ENCODE measurements at regions not wholly inside any gene's neighbourhood (a gene's known extent, or its start where the extent isn't known, plus 50 kb on each side); places are given as distances from the start of the nearest gene placed in this dataset.
"Not testable (repeated sequence)": the region's sequence is repeated elsewhere in the genome, so short reads cannot be mapped to it uniquely, and the experiment has no call there.

DNA sequence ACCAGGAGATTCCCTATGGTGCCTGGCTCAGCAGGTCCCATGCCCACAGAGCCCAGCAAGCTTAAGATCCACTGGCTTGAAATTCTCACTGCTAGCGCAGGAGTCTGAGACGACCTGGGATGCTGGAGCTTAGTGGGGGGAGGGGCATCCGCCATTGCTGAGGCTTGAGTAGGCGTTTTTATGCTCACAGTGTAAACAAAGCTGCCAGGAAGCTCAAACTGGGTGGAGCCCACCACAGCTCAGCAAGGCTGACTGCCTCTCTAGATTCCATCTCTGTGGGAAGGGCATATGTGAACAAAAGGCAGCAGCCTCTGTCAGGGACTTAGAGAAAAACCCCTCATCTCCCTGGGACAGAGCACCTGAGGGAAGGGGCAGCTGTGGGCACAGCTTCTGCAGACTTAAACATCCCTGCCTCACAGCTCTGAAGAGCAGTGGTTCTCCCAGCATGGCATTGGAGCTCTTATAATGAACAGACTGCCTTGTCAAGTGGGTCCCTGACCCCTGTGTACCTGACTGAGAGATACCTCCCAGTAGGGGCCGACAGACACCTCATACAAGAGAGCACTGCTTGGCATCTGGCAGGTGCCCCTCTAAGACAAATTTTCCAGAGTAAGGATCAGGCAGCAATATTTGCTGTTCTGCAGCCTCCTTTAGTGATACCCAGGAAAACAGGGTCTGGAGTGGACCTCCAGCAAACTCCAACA, 231.5 kb upstream of the SETMAR start:
- DNase-seq (ENCODE audit: low spot score): no peak
- TF ChIP-seq, protein P1, sequence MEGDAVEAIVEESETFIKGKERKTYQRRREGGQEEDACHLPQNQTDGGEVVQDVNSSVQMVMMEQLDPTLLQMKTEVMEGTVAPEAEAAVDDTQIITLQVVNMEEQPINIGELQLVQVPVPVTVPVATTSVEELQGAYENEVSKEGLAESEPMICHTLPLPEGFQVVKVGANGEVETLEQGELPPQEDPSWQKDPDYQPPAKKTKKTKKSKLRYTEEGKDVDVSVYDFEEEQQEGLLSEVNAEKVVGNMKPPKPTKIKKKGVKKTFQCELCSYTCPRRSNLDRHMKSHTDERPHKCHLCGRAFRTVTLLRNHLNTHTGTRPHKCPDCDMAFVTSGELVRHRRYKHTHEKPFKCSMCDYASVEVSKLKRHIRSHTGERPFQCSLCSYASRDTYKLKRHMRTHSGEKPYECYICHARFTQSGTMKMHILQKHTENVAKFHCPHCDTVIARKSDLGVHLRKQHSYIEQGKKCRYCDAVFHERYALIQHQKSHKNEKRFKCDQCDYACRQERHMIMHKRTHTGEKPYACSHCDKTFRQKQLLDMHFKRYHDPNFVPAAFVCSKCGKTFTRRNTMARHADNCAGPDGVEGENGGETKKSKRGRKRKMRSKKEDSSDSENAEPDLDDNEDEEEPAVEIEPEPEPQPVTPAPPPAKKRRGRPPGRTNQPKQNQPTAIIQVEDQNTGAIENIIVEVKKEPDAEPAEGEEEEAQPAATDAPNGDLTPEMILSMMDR (IDR thresholded peaks at IDR 0.05; ENCODE audit: borderline replicate concordance, control extremely low read depth, extremely low read depth, insufficient read depth, missing control alignments): no peak

DNA sequence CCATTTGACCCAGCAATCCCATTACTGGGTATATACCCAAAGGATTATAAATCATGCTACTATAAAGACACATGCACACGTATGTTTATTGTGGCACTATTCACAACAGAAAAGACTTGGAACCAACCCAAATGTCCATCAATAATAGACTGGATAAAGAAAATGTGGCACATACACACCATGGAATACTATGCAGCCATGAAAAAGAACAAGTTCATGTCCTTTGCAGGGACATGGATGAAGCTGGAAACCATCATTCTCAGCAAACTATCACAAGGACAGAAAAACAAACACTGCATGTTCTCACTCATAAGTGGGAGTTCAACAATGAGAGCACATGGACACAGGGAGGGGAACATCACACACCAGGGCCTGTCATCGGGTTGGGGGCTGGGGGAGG, 225.9 kb upstream of the SETMAR start:
- in situ Hi-C loops (cut with MboI; ENCODE audit: low sequenced_read_pairs, unreplicated experiment); DNase-seq (ENCODE audit: low spot score): not testable (repeated sequence)

More for the DNA sequence above, 231.5 kb upstream of the SETMAR start:
- in situ Hi-C loops (cut with MboI; ENCODE audit: low sequenced_read_pairs, unreplicated experiment): no loop called here

DNA sequence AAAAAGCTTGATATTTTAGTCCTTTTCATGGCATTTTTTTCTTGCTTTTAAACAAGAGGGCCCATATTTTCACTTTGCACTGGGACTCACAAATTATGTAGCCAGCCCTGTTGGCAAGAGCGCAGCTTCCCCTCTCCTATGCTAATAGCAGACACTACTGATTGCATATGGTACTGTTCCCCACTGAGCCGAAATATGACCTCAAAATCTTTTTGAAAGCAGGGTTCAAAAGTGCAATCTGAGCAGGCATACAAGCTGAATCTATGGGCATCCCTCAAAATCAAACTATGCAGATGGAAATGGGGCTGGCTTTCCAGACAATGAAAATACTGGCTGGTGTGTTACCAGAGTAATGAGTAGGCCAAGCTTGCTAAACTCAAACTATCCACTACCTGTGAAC, 225.2 kb upstream of the SETMAR start:
- DNase-seq (ENCODE audit: low spot score): no peak
- in situ Hi-C loops (cut with MboI; ENCODE audit: low sequenced_read_pairs, unreplicated experiment): no loop called here
- TF ChIP-seq, protein P1 (IDR thresholded peaks at IDR 0.05; ENCODE audit: borderline replicate concordance, control extremely low read depth, extremely low read depth, insufficient read depth, missing control alignments): no peak

DNA sequence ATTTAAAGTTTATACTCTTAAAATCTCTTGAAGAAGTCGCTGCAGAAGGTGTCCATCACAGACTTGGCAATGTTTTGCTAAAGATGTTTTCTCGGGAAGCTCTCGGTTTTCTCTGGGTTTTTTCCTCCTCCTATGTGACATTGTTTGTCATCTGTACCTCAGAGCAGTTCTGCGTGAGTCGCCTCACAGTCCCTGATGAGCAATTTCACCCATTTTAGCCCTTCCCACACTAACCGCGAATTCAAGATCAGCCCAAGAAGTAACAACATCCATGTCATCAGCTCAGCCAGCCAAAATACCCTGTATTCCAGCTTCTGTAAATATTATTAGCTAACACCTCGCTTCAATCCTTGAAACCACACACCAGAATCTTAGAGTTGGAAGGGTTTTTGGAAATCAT, 224.3 kb upstream of the SETMAR start:
- in situ Hi-C loops (cut with MboI; ENCODE audit: low sequenced_read_pairs, unreplicated experiment): no loop called here
- DNase-seq (ENCODE audit: low spot score): no peak
- TF ChIP-seq, protein P1 (IDR thresholded peaks at IDR 0.05; ENCODE audit: borderline replicate concordance, control extremely low read depth, extremely low read depth, insufficient read depth, missing control alignments): no peak

DNA sequence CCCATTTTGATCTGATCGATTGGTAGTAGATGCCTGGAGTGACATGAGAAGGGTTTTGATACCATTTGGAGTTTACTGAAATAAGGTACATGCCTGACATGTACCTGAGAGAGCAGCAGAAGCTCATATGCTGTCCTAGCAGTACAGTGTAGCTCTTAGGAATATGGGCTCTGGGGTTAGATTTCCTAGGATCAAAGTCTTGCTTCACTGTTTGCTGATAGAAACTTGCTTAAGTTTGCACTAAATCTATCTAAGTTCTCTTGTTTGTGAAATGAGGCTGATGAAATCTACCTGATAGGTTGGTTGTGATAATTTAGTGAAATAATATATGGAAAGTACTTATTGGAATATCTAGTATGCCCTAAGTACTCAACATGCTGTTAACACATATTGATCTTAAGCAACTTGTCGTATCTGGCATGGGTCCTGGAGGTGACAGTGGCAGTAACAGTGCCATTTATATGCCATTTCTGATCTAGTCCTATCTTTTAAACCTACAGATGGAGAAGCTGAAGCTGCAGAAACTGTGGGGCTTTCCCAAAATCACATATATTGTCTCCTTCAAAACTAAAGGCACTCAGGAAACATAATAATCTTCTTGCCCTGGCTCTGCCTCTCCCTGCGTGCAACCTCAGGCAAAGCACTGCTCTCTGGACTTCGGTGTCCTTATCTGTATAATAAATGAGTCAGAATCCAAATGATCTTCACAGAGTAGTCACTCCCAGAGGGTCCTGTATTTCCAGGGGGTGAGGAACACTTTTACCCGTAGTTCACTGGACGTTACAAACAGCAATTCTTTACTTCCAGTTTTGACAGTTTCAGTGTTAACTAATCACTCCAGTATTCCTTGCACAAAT, 223.6 kb upstream of the SETMAR start:
- TF ChIP-seq, protein P1 (IDR thresholded peaks at IDR 0.05; ENCODE audit: borderline replicate concordance, control extremely low read depth, extremely low read depth, insufficient read depth, missing control alignments): no peak
- DNase-seq (ENCODE audit: low spot score): no peak
- in situ Hi-C loops (cut with MboI; ENCODE audit: low sequenced_read_pairs, unreplicated experiment): no loop called here

DNA sequence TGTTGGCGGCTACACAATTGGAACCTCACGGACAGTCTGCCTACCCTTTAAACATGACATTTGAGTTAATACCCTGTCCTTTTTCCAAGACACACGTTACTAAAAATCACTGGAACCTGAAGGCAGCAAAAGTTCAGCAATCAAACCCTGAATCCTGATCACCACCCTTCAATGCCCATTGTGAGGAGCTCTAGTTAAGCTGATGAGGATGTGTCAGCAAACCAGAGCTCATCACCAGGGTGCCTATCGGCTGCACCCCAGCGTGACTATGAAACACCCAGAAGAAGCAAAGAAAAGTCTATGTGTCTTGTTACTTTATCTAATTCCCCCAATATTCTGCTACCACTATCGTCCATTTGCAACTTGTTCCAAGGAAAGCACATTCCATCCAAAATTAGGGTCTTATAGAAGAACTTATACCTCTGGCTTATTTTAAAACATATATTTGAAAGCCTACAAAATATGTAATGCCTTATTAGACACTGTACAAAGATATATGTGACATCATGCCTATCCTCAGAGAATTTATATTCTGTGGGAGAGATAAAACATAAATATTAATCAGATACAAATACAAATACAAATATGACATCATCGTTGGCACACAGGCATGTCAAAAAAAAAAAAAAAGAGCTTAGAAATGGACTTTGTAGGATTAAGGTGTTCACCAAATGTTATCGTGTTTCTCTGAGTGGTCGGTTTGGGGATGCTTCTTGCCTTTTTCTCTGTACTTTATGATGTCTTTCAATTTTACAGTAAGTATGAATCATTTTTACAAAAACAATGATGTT, 219.7 kb upstream of the SETMAR start:
- in situ Hi-C loops (cut with MboI; ENCODE audit: low sequenced_read_pairs, unreplicated experiment): no loop called here
- TF ChIP-seq, protein P1 (IDR thresholded peaks at IDR 0.05; ENCODE audit: borderline replicate concordance, control extremely low read depth, extremely low read depth, insufficient read depth, missing control alignments): no peak
- DNase-seq (ENCODE audit: low spot score): no peak
